ENCODE measurements at regions not wholly inside any gene's neighbourhood (a gene's known extent, or its start where the extent isn't known, plus 50 kb on each side); places are given as distances from the start of the nearest gene placed in this dataset.

- TF ChIP-seq POLR2A (IDR thresholded peaks at IDR 0.05; ENCODE audit: low read depth): no peak
- no peak for TF ChIP-seq POLR2AphosphoS5 (IDR thresholded peaks at IDR 0.05)
These were observed 370.1 kb downstream of the ZFHX3 start for GRCh38 chr16:72677662-72678447.

Data from esophagus muscularis mucosa (tissue), 2 donors.